Ovary (tissue), 7 donors: ENCODE measurements at regions not wholly inside any gene's neighbourhood (a gene's known extent, or its start where the extent isn't known, plus 50 kb on each side); places are given as distances from the start of the nearest gene placed in this dataset.

ENCODE experiments used
- DNase-seq, 5 donors: peaks; one replicate each; pipeline ENCODE4 v3.0.0-alpha.2; 2019 to 2020
- H3K27ac ChIP-seq, 2 donors: fragments of 200-600 bp; one replicate each; pipeline versions ENCODE4 v1.5.1 to v1.8.0; 2019 to 2022
- H3K27me3 ChIP-seq: fragments of 200-600 bp; one replicate; pipeline ENCODE4 v1.8.0; 2022
- H3K36me3 ChIP-seq: fragments of 200-600 bp; sonication (generic); one replicate; pipeline ENCODE4 v1.5.1; 2019
- H3K4me1 ChIP-seq: one replicate; pipeline ENCODE4 v1.8.1; 2013; ENCODE audit warnings: mild to moderate bottlenecking, moderate library complexity; ENCODE audit not compliant: insufficient read depth
- H3K4me3 ChIP-seq: fragments of 200-600 bp; sonication (generic); one replicate; pipeline ENCODE4 v1.5.1; 2017
- H3K9me3 ChIP-seq, 2 donors: fragments of 200-600 bp in 1 of 2; sonication (generic) in 1 of 2; one replicate each; pipeline versions ENCODE4 v1.5.1 to v1.8.1; 2013 to 2019; ENCODE audit warnings: mild to moderate bottlenecking in 1 of 2, moderate library complexity in 1 of 2
- EP300 ChIP-seq: sonication (generic); formaldehyde crosslinking; IDR thresholded peaks from one replicate; pipeline ENCODE4 v1.6.1; 2017; ENCODE audit warnings: antibody characterized with exemption
- POLR2A ChIP-seq: fragments of 450-650 bp; IDR thresholded peaks from one replicate; pipeline ENCODE4 v1.6.1; 2017; ENCODE audit warnings: antibody characterized with exemption, mild to moderate bottlenecking, moderate library complexity
- WGBS, 3 donors: extraction: QIAGEN DNeasy Blood & Tissue Kit in 1 of 3; methylation state at CpG; one replicate each; pipeline versions ENCODE4 v1.1.5 to v1.1.7; 2013 to 2017; 5-methylcytosine and 5-hydroxymethylcytosine counted together
- intact Hi-C, 4 donors: fragments of 100-400 bp; cut with DNase I; formaldehyde crosslinking; loops; one replicate each; pipeline versions ENCODE4 v1.11.0 to v1.15.1; 2022 to 2023
- TF ChIP-seq, protein P1 (sequence below), 3 donors: fragments of 450-650 bp in 2 of 3; fragments of 200-600 bp in 1 of 3; IDR thresholded peaks; one replicate each; pipeline versions ENCODE4 v1.5.1 to v1.8.0; 2016 to 2022; ENCODE audit warnings: antibody characterized with exemption in 3 of 3, mild to moderate bottlenecking in 1 of 3
- donor health status: DM: no; HTN: no; CAD: no; lungs with moderate emphysema.
- donor health status: DM: no; HTN: no; CAD: no.
- donor health status: Bipolar disorder and iron deficiency.
- donor health status: DM: no; HTN: no; CAD: no.
- donor health status: DM: yes; HTN: yes; CAD: no.

DNA sequence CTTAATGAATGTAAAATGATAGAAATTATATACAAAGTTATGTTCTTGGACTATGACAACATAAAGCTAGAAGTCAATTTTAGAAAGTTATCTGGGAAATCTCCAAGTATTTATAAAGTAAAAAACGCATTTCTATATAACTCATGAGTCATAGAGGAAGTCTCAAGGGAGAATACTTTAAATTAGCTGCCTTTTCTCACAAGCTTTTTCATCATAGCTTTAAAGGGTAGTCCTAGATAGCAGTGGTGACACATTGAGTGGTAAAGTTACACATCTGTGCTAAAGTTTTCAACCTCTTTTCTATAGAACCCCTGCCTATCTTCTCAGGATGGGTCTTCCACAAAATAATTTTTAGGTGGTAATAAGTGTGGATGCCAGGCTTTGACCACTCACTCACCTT is 598.3 kb upstream of the FAM174A start:
- DNase-seq = no peak
- WGBS, 3 donors = 0 to 53% (median 0%) methylated on average over 1 of the region's 1 CpG
- Histone ChIP-seq H3K4me1 (no peaks in the 10 kb centered on the region), H3K27ac (no peak overlapping the region), H3K27me3 (no peaks in the 10 kb centered on the region), H3K9me3 (no peaks in the 10 kb centered on the region), H3K4me3 (no peak overlapping the region), H3K36me3 (no peaks in the 10 kb centered on the region)
- intact Hi-C loops = no loop called here
- no peak for TF ChIP-seq POLR2A
- no peak for TF ChIP-seq EP300
- TF ChIP-seq, protein P1, sequence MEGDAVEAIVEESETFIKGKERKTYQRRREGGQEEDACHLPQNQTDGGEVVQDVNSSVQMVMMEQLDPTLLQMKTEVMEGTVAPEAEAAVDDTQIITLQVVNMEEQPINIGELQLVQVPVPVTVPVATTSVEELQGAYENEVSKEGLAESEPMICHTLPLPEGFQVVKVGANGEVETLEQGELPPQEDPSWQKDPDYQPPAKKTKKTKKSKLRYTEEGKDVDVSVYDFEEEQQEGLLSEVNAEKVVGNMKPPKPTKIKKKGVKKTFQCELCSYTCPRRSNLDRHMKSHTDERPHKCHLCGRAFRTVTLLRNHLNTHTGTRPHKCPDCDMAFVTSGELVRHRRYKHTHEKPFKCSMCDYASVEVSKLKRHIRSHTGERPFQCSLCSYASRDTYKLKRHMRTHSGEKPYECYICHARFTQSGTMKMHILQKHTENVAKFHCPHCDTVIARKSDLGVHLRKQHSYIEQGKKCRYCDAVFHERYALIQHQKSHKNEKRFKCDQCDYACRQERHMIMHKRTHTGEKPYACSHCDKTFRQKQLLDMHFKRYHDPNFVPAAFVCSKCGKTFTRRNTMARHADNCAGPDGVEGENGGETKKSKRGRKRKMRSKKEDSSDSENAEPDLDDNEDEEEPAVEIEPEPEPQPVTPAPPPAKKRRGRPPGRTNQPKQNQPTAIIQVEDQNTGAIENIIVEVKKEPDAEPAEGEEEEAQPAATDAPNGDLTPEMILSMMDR (IDR thresholded peaks at IDR 0.05) = no peak

DNA sequence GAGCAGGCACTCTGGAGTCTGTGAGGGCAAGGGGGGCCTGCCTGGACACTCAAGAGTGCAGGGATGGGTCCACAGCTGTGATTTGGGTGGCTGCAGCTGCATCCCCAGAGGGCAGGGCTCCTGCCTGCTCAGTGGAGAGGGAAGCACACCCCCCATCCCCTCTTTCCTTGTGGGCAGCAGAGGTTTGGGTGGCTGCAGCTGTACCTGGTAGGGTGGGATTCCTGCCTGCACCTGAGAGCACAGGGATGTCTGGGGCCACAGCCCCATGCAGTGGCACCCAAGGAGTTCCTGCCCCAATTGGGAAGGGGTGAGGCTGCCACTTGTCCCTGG is 605.4 kb upstream of the FAM174A start:
- H3K4me3 ChIP-seq = no peak overlapping the region
- H3K9me3 ChIP-seq = no peaks in the 10 kb centered on the region
- no peak for DNase-seq
- intact Hi-C loops = no loop called here
- no peaks in the 10 kb centered on the region for H3K27me3 ChIP-seq
- no peaks in the 10 kb centered on the region for H3K4me1 ChIP-seq
- H3K36me3 ChIP-seq = no peaks in the 10 kb centered on the region
- TF ChIP-seq EP300 = no peak
- TF ChIP-seq, protein P1 (IDR thresholded peaks at IDR 0.05) = no peak
- TF ChIP-seq POLR2A = no peak
- H3K27ac ChIP-seq = no peak overlapping the region

DNA sequence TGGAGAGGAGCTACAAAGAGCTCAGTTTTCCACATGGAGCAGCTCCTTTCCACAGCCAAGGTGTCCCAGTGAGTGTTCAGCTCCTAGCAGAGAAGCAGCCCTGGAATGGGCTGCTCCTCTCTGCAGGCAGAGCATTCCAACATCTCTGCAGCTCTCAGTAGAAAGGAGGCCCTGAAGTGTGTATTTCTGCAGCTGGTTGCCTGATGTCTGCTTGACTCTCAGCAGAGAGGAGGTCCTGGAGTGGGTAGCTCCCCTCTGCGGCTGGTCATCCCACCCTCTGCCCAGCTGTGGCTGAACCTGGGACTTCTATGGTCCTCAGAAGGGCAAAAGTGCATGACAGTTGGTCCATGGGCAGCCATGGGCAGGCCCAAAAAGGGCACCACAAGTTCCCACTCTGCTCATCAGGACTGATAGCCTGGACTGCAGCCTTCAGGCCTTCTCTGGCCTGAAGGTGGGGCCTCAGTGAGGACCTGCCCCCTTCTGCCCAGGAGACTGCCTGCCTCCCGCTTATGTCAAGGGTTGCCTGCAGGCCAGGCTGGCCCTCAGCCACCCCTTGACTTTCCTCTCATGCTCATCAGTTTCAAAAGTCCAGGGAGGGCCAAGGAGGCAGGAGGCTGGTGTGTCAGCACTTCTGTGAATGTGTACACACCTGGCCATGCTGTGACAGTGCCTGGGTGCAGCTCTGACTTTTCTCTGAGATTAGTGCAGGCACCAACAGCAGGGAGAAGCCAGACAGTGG is 605.9 kb upstream of the FAM174A start:
- H3K27ac ChIP-seq = no peak overlapping the region
- H3K27me3 ChIP-seq = no peaks in the 10 kb centered on the region
- whole genome bisulfite sequencing, 3 donors = 86 to 100% (median 89%) methylated on average over 2 of the region's 2 CpGs
- no peak for DNase-seq
- TF ChIP-seq EP300 (no peak), POLR2A (no peak)
- TF ChIP-seq, protein P1 (IDR thresholded peaks at IDR 0.05) = no peak
- no peaks in the 10 kb centered on the region for H3K9me3 ChIP-seq
- H3K4me1 ChIP-seq = no peaks in the 10 kb centered on the region
- H3K36me3 ChIP-seq = no peaks in the 10 kb centered on the region
- H3K4me3 ChIP-seq = no peak overlapping the region
- intact Hi-C loops = no loop called here

DNA sequence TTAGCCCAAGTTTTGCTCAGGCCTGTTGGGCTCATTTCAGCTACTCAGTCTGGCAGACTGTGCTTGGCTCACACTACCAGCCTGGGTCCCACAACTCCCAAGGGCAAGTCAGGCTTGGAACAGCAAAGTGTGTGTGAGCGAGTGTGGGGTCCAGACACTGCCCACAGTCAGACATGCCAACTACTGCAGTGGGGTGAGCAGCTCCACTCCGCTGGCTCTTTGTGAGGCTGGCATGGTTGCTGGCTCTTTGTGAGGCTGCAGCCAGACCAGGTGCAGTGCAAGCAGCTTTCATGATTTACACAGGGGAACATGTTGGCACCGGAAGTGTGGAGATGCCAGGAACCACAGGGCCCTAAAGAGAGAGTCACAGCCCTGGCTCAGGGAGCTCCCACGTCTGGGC is 606.7 kb upstream of the FAM174A start:
- H3K4me1 ChIP-seq = no peaks in the 10 kb centered on the region
- 84 to 85% (median 84%) methylated on average over 4 of the region's 4 CpGs for WGBS, 3 donors
- H3K27me3 ChIP-seq = no peaks in the 10 kb centered on the region
- intact Hi-C loops = no loop called here
- no peak for DNase-seq
- H3K36me3 ChIP-seq = no peaks in the 10 kb centered on the region
- H3K27ac ChIP-seq = no peak overlapping the region
- H3K9me3 ChIP-seq = no peaks in the 10 kb centered on the region
- TF ChIP-seq EP300 (no peak), POLR2A (no peak)
- TF ChIP-seq, protein P1 (IDR thresholded peaks at IDR 0.05) = no peak
- H3K4me3 ChIP-seq = no peak overlapping the region
